GM18498 (cell line): ENCODE measurements at regions not wholly inside any gene's neighbourhood (a gene's known extent, or its start where the extent isn't known, plus 50 kb on each side); places are given as distances from the start of the nearest gene placed in this dataset.

Source experiments
- ATAC-seq: cut with Tn5 transposase; IDR thresholded peaks from one replicate; pipeline ENCODE4 v1.9.1; 2021; ENCODE audit warnings: mild to moderate bottlenecking, moderate library complexity; ENCODE audit not compliant: unreplicated experiment

DNA sequence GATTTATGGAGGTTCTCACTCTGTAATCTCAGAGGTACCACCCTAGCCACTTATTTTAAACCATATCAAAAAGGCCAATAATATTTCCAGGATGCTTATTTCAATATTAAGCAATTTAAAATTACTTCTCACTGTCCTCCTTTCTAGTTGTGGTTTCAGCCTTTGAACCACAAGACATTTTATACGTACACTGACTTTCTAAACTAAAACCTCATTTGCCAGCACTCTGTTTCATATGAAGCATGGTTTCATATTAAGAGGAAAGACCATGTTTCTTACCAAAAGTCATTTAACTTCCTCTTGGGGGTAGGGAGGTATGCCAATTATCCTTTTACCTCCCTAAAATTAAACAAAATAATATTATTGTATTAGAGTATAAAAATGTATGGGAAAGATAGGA lies 399.8 kb downstream of the CDH7 start:
- ATAC-seq: peak; percentile 77

DNA sequence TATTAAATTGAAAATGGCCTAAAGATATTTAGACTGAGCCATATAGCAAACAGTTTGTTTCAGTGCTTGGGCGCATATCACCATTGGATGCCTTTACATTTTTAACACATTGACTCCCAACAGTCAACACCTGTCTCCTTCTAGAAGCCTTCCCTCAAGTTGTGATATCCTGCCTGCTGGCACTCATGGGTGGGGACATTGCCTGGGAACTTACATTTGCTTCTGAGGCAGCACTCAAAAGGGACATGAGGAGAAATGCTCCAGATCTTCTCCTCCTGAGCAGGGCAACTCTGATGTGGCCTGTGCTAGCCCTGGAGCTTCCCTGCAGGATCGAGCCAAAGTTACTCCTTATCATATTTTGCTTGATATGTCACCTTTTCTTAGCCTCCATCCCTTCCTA lies 392.2 kb downstream of the CDH7 start:
- no peak for ATAC-seq

- ATAC-seq: no peak
Observed at GRCh38 chr18:66141716-66142115, 390.9 kb downstream of the CDH7 start.

- ATAC-seq: no peak
Observed at GRCh38 chr18:66138642-66139041, 387.8 kb downstream of the CDH7 start.

- no peak for ATAC-seq
Observed at GRCh38 chr18:66136039-66136438, 385.2 kb downstream of the CDH7 start.

DNA sequence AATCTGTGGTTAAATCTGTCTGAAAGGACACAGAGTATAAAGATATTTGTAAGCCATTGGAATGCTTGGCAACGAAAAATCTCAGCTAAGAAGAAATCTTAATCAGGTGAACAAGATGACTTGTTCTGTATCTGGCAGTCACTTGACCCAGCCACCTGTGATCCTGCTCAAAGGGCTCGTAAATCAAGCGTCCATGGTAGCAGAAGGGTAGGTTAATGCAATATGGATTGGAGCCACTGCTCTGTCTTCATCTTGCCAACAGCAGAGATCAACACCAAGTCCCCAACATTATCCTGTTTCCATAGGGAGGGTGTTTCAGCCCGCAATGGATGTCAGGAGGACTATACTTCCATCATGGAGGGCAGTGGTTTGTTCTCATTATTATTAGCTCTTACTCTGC lies 378.4 kb downstream of the CDH7 start:
- no peak for ATAC-seq

DNA sequence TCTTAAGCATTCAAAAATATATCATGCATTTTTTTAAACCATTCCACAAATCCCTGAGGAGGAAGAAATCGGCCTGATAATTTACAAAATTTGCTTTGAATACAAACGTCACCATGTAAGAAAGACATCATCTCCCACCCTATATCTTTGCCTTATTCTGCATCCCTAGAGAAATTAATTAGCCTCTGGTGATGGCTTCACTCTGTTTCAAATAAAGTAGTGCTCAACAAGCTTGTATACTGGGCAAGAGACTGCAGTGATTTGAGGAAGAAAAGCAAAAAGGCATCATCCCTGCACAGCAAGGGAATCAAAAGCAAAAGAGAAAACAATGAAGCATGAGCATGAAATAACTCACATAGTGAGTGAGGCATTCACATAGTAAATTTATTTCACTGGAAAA lies 375.5 kb downstream of the CDH7 start:
- no peak for ATAC-seq

DNA sequence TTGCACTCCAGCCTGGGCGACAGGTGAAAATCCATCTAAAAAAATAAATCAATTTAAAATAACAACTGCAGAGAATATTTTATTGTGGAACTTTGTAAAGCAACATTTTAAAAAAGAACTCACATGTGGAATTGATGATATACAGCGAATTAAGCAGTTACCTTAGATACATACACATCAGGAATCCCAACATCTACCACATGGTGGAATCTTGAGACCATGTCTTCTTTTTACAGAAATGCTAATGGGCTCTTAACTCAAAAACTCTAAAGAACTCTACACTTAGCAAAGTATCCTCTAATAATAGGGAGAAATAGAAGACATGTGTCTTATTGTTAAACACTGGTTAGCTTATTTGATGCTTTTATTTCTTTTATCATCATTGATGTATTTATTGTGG lies 373.6 kb downstream of the CDH7 start:
- no peak for ATAC-seq

- ATAC-seq: no peak
Observed at GRCh38 chr18:66119347-66119746, 368.5 kb downstream of the CDH7 start.

- no peak for ATAC-seq
Observed at GRCh38 chr18:66111018-66111417, 360.2 kb downstream of the CDH7 start.

DNA sequence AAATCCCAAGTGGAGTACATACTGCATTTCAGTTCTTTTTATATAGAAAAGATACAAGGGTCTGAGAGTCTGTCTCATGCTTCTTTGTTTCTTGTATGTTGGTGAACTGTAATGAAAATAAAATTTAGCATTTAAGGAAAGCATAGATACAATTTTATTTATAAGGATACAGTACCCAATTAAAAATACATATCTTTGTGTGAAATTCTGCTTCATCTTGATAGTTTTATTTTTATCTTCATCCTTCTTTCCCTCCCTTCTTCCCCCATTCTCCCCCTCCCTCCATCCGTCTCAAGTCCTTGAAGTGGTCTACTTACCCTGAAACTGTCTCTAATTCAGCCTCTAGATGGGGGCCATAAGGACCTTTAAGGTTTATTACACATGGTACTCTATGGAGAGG lies 359.8 kb downstream of the CDH7 start:
- ATAC-seq: no peak

- no peak for ATAC-seq
Observed at GRCh38 chr18:66109981-66110380, 359.2 kb downstream of the CDH7 start.

GRCh38 chr18:66107546-66107945 lies 356.7 kb downstream of the CDH7 start:
- ATAC-seq: no peak

DNA sequence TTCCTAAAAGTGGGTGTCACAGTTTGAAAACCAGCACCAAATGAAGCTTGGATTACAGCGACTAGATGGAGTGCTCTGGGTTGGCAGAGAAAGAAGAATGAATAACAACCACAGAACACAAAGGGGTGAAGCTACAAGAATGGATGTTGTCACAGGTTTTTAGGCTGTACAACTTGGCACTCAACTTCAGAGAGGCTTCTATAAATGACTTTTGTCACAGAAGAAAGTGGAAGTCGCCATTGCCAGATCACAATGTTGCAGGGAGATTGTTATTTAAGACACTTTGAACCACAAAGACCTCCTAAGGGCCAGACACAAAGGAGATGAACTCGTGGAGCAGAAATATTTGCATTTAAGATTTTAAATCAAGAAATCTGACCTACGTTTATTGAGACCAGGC lies 354.2 kb downstream of the CDH7 start:
- no peak for ATAC-seq

DNA sequence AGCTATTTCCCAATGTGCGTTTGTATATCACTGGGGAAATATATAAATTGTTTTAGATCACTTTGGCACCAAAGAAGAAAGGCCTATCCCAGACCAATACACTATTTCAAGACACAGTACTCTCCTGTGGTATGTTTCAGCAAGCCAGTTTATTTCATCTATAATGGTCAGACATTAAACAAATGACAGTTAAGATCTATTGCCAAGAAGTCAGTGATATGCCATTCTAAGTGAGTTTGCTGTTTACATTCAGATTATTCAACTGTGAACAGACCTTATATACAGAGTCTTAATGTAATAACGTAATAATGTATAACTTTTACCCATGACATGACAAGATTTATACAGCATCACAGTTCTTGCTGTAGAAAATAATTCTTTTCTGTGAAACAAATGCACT lies 352.7 kb downstream of the CDH7 start:
- ATAC-seq: no peak

DNA sequence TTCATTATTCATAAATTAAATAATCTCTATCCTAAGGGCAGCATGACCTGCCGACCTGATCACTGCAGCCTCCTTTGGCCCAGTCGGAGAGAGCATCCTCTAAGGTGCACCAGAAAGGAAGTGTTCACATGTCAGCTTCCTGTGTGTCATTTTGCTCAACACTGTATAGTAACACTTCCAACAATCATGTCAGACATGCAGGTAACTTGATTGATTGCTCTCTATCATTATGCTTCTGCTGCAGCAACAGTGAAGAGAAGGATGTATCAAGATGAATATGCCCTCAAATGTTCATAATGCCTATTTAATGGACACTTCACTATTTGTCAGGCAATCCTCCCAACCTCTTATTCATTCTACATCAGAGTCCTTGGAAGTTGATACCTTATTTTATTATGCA lies 332.3 kb downstream of the CDH7 start:
- no peak for ATAC-seq

DNA sequence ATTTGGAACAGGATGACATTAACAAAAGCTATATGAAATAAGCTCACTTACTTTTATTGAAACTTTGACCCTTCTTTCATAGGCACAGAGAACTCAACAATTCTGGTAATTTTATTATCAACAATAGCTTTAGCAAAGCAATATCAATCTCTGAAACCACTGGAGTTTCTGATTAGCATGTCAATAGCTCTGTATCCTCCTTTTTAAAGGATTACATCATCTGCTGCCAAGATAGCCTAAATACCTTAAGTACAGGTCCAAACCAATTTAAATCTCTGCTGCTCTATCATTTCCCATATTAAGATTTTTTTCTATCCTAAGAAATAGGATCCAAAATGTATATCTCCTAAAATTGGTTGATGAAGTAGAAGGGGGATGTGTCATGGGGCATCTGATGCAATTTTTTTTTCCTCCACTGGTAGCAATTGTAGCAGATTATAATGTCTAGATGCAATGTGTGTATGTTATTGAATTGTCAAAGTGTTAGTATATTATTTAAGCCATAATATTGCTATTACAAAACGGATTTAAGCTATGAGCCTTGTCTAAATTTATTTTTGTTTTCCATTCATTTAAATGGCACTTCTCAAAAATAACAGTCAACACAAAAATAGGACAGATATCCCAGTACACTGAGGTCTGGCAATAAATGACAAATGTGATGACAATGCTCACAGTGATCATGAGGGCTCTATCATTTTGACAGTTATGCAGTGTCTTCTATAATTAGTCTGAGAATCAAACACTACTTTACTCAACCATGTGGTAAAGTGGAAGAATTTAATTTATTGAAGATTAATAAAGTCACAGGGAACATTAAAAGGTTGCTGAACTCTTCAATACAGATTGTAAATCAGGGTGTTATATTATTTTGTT lies 328.4 kb downstream of the CDH7 start:
- ATAC-seq: no peak

GRCh38 chr18:66077066-66077465 lies 326.3 kb downstream of the CDH7 start:
- ATAC-seq: no peak

- no peak for ATAC-seq
Observed at GRCh38 chr18:66066191-66066590, 315.4 kb downstream of the CDH7 start.

DNA sequence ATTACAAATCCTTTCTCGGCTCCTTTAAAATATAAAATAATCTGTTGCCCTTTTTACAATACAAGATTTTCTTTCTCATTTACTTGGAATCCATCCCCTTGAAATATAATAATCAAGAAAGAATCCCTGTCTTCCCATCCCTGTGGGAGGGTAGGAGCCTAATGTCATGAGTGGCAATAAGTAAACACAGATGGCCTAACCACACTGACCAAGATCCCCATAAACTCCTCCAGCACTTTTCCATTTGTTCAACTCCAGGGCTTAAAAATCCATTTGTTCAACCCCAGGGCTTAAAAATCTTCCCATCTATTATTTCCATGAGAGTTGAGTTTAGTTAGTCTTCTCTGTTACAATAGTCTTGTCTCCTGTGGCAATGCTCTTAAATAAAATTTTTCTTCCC lies 297.6 kb downstream of the CDH7 start:
- ATAC-seq: no peak

- ATAC-seq: peak; percentile 78
Observed at GRCh38 chr18:66046032-66046602, 295.3 kb downstream of the CDH7 start.

DNA sequence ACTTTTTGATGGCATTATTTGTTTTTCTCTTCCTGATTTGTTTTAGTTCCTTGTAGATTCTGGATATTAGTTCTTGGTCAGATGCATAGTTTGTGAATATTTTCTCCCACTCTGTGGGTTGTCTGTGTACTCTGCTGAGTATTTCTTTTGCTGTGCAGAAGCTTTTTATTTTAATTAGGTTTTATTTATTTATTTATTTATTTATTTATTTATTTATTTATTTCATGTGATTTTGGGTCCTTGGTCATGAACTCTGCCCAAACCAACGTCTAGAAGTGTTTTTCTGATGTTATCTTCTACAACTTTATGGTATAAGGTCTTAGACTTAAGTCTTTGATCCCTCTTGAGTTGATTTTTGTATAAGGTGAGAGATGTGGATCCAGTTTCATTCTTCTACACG lies 292.2 kb downstream of the CDH7 start:
- ATAC-seq: no peak

GRCh38 chr18:66013969-66014368 lies 263.2 kb downstream of the CDH7 start:
- no peak for ATAC-seq
